SU-DHL-6 (cell line): ENCODE measurements at regions not wholly inside any gene's neighbourhood (a gene's known extent, or its start where the extent isn't known, plus 50 kb on each side); places are given as distances from the start of the nearest gene placed in this dataset.

ENCODE experiments used
- EZH2phosphoT487 ChIP-seq: fragments of 200-600 bp; sonication (generic), shearing (Covaris generic); conservative IDR thresholded peaks from 2 replicates; pipeline ENCODE4 v1.6.1; 2018; ENCODE audit warnings: mild to moderate bottlenecking, antibody characterized with exemption, low read length, moderate library complexity, mixed read lengths
- TF ChIP-seq, protein P1 (sequence below): fragments of 200-600 bp; sonication (generic); IDR thresholded peaks from one replicate; pipeline ENCODE4 v1.5.1; 2017; ENCODE audit warnings: antibody characterized with exemption, mild to moderate bottlenecking, low read length, moderate library complexity; ENCODE audit not compliant: insufficient read depth, poor library complexity, severe bottlenecking

DNA sequence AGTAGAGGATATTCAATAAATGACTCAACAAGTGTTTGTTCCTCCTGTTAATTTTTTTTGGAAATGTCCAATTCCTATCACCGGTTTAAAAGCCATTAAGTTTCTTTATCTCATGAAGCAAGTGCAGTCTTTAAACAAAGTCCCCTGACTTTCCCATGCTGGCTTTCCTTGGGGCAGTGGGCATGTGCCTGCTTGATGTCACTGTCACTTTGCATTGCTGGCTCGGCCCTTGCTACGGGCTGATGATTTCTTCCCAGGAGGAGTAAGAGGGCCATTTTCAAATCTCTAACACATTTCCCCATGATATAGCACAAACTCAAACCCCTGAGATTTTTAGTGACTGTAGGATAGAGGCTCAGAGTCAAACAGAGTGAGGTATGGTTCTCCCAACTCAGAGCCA lies 275.8 kb upstream of the TENM3 start:
- TF ChIP-seq, protein P1, sequence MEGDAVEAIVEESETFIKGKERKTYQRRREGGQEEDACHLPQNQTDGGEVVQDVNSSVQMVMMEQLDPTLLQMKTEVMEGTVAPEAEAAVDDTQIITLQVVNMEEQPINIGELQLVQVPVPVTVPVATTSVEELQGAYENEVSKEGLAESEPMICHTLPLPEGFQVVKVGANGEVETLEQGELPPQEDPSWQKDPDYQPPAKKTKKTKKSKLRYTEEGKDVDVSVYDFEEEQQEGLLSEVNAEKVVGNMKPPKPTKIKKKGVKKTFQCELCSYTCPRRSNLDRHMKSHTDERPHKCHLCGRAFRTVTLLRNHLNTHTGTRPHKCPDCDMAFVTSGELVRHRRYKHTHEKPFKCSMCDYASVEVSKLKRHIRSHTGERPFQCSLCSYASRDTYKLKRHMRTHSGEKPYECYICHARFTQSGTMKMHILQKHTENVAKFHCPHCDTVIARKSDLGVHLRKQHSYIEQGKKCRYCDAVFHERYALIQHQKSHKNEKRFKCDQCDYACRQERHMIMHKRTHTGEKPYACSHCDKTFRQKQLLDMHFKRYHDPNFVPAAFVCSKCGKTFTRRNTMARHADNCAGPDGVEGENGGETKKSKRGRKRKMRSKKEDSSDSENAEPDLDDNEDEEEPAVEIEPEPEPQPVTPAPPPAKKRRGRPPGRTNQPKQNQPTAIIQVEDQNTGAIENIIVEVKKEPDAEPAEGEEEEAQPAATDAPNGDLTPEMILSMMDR = no peak
- no peak for TF ChIP-seq EZH2phosphoT487
